ENCODE measurements at regions not wholly inside any gene's neighbourhood (a gene's known extent, or its start where the extent isn't known, plus 50 kb on each side); places are given as distances from the start of the nearest gene placed in this dataset.

- Histone ChIP-seq H3K27ac (ENCODE audit: control insufficient read depth, insufficient read depth) (no peak overlapping the region), H3K4me1 (ENCODE audit: control insufficient read depth, insufficient read depth, low read length) (no peaks in the 10 kb centered on the region), H3K4me2 (ENCODE audit: control insufficient read depth, insufficient read depth) (no peak overlapping the region), H3K36me3 (ENCODE audit: control insufficient read depth in 2 of 2, insufficient read depth in 2 of 2, low read length in 1 of 2) (no peaks in the 10 kb centered on the region), H3K79me2 (ENCODE audit: control insufficient read depth, insufficient read depth, low read length) (no peaks in the 10 kb centered on the region), H3K4me3 (no peak overlapping the region), H3K9me3 (replicated peaks; ENCODE audit: control insufficient read depth, insufficient read depth, low read length) (no peaks in the 10 kb centered on the region), H3K9ac (ENCODE audit: control insufficient read depth, insufficient read depth, low read length) (no peak overlapping the region), H2AFZ (ENCODE audit: control insufficient read depth, low read depth, low read length) (no peak overlapping the region), H4K20me1 (ENCODE audit: control insufficient read depth, insufficient read depth) (no peaks in the 10 kb centered on the region), H3K27me3 (replicated peaks in 1 of 2; ENCODE audit: control insufficient read depth in 2 of 2, insufficient read depth in 2 of 2, low read length in 1 of 2) (no peaks in the 10 kb centered on the region; a peak in 1 of 4 replicates)
- no TSS peak for BruUV-seq (replicated peaks)
- no peak for ATAC-seq
- in situ Hi-C loops (cut with MboI) (no loop called here), intact Hi-C loops (cut with micrococcal nuclease; ENCODE audit: unreplicated experiment) (no loop called here)
- no peak for TF ChIP-seq TCF12 (IDR thresholded peaks at IDR 0.05; ENCODE audit: low read depth, low read length)
- TF ChIP-seq ZNF592 (IDR thresholded peaks at IDR 0.05) = no peak
- no peak for TF ChIP-seq NFXL1 (IDR thresholded peaks at IDR 0.05; ENCODE audit: borderline replicate concordance)
- TF ChIP-seq HDAC6 (IDR thresholded peaks at IDR 0.05; ENCODE audit: unreplicated experiment) = no peak
- no peak for TF ChIP-seq PBX3 (IDR thresholded peaks at IDR 0.05; ENCODE audit: insufficient replicate concordance, low read depth, low read length)
- no peak for TF ChIP-seq FOXM1 (IDR thresholded peaks at IDR 0.05; ENCODE audit: low read depth, low read length)
- TF ChIP-seq NFYB (IDR thresholded peaks at IDR 0.05; ENCODE audit: insufficient read depth, low read depth, low read length) = no peak
- TF ChIP-seq WRNIP1 (IDR thresholded peaks at IDR 0.05; ENCODE audit: borderline replicate concordance, low read depth, low read length) = no peak
- TF ChIP-seq YY1 (IDR thresholded peaks at IDR 0.05; ENCODE audit: low read depth, low read length) = no peak
- TF ChIP-seq ZSCAN29 (IDR thresholded peaks at IDR 0.05) = no peak
- no peak for TF ChIP-seq KAT2A (conservative IDR thresholded peaks at IDR 0.05; ENCODE audit: control insufficient read depth, low read depth, low read length)
- no peak for TF ChIP-seq EP300 (IDR thresholded peaks at IDR 0.05; ENCODE audit: borderline replicate concordance in 1 of 2, control insufficient read depth in 1 of 2, low read depth in 2 of 2, low read length in 2 of 2)
- ChIA-PET RAD21 (ENCODE audit: unreplicated experiment) (interaction anchor here (1.1 kb wide), 1 partner anchor 33 kb away, joined by 3 read pairs; no protein-coding TSS in a partner anchor), SMC1A (ENCODE audit: uncharacterized antibody, unreplicated experiment) (interaction anchor here (1.0 to 1.7 kb wide), 3 partner anchors 16 to 68 kb away, joined by 3 to 5 read pairs (median 4); no protein-coding TSS in a partner anchor), CTCF (interaction anchor here (1.3 kb wide), 1 partner anchor 15 kb away, joined by 3 read pairs; no protein-coding TSS in a partner anchor), POLR2A (interaction anchor here (0.6 to 1.2 kb wide), 3 partner anchors 9 to 264 kb away, joined by 3 to 5 read pairs (median 5); no protein-coding TSS in a partner anchor)
- DNase-seq (ENCODE audit: low read depth, low spot score) = no peak
- WGBS (ENCODE audit: insufficient coverage, insufficient replicate concordance, low lambda C conversion rate, missing lambda C conversion rate) = 48% methylated on average over 11 of the region's 11 CpGs
- no peak for FAIRE-seq
Observed at GRCh38 chr6:43969158-43969981, 157.9 kb downstream of the MRPL14 start.
